BLaER1 (cell line): ENCODE measurements at regions not wholly inside any gene's neighbourhood (a gene's known extent, or its start where the extent isn't known, plus 50 kb on each side); places are given as distances from the start of the nearest gene placed in this dataset.

Experiments used
- H3K27ac ChIP-seq: shearing (Covaris generic); formaldehyde crosslinking; 2 replicates; pipeline ENCODE4 v1.8.1; 2022
- H3K27me3 ChIP-seq: shearing (Covaris generic); formaldehyde crosslinking; 2 replicates; pipeline ENCODE4 v1.8.1; 2022
- H3K36me3 ChIP-seq: shearing (Covaris generic); formaldehyde crosslinking; 2 replicates; pipeline ENCODE4 v1.8.1; 2022
- H3K4me1 ChIP-seq: shearing (Covaris generic); formaldehyde crosslinking; 2 replicates; pipeline ENCODE4 v1.8.1; 2022
- H3K4me2 ChIP-seq: shearing (Covaris generic); formaldehyde crosslinking; 2 replicates; pipeline ENCODE4 v1.8.1; 2022
- H3K4me3 ChIP-seq: shearing (Covaris generic); formaldehyde crosslinking; 2 replicates; pipeline ENCODE4 v1.8.1; 2022
- H3K9ac ChIP-seq: shearing (Covaris generic); formaldehyde crosslinking; 2 replicates; pipeline ENCODE4 v1.8.1; 2022
- H3K9me3 ChIP-seq: shearing (Covaris generic); formaldehyde crosslinking; 2 replicates; pipeline ENCODE4 v1.8.1; 2022
- H4K20me1 ChIP-seq: shearing (Covaris generic); formaldehyde crosslinking; 2 replicates; pipeline ENCODE4 v1.8.1; 2022
- Cebpa-rat ChIP-seq: shearing (Covaris generic); IDR thresholded peaks from 2 replicates; pipeline ENCODE4 v1.8.1; 2022

- Histone ChIP-seq H3K4me3 (no peak overlapping the region), H4K20me1 (no peaks in the 10 kb centered on the region), H3K27me3 (no peaks in the 10 kb centered on the region), H3K4me1 (no peaks in the 10 kb centered on the region), H3K9ac (no peak overlapping the region), H3K36me3 (no peaks in the 10 kb centered on the region), H3K4me2 (no peak overlapping the region), H3K9me3 (no peaks in the 10 kb centered on the region), H3K27ac (no peak overlapping the region)
- no peak for TF ChIP-seq Cebpa-rat
Observed at GRCh38 chr4:14864365-14865030, 137.8 kb upstream of the CPEB2 start.

- H3K4me3 ChIP-seq, result no peak overlapping the region
- H3K9ac ChIP-seq, result no peak overlapping the region
- no peak overlapping the region for H3K27ac ChIP-seq
- TF ChIP-seq Cebpa-rat, result no peak
- no peaks in the 10 kb centered on the region for H3K4me1 ChIP-seq
- H4K20me1 ChIP-seq, result no peaks in the 10 kb centered on the region
- no peaks in the 10 kb centered on the region for H3K9me3 ChIP-seq
- no peak overlapping the region for H3K4me2 ChIP-seq
- H3K27me3 ChIP-seq, result no peaks in the 10 kb centered on the region
- no peaks in the 10 kb centered on the region for H3K36me3 ChIP-seq
Observed at GRCh38 chr4:14865031-14865366, 137.3 kb upstream of the CPEB2 start.

- Histone ChIP-seq H3K4me3 (no peak overlapping the region), H3K9ac (no peak overlapping the region), H4K20me1 (no peaks in the 10 kb centered on the region), H3K36me3 (no peaks in the 10 kb centered on the region), H3K27ac (no peak overlapping the region), H3K27me3 (no peaks in the 10 kb centered on the region), H3K4me2 (no peak overlapping the region), H3K9me3 (no peaks in the 10 kb centered on the region), H3K4me1 (no peaks in the 10 kb centered on the region)
- no peak for TF ChIP-seq Cebpa-rat
Observed at GRCh38 chr4:14865804-14866203, 136.5 kb upstream of the CPEB2 start.

GRCh38 chr4:14867847-14868246, 134.4 kb upstream of the CPEB2 start:
- Histone ChIP-seq H3K4me3 (no peak overlapping the region), H3K9ac (no peak overlapping the region), H3K36me3 (no peaks in the 10 kb centered on the region), H3K27me3 (no peaks in the 10 kb centered on the region), H3K4me2 (no peak overlapping the region), H3K4me1 (no peaks in the 10 kb centered on the region), H3K27ac (no peak overlapping the region), H4K20me1 (no peaks in the 10 kb centered on the region), H3K9me3 (no peaks in the 10 kb centered on the region)
- TF ChIP-seq Cebpa-rat, result no peak

GRCh38 chr4:14868426-14869395, 133.6 kb upstream of the CPEB2 start:
- no peak for TF ChIP-seq Cebpa-rat
- H3K4me3 ChIP-seq, result no peak overlapping the region
- no peaks in the 10 kb centered on the region for H3K4me1 ChIP-seq
- H4K20me1 ChIP-seq, result no peaks in the 10 kb centered on the region
- H3K9me3 ChIP-seq, result no peaks in the 10 kb centered on the region
- no peaks in the 10 kb centered on the region for H3K36me3 ChIP-seq
- no peak overlapping the region for H3K4me2 ChIP-seq
- H3K27me3 ChIP-seq, result no peaks in the 10 kb centered on the region
- no peak overlapping the region for H3K9ac ChIP-seq
- H3K27ac ChIP-seq, result no peak overlapping the region

- Histone ChIP-seq H3K4me3 (no peak overlapping the region), H4K20me1 (no peaks in the 10 kb centered on the region), H3K27ac (no peak overlapping the region), H3K4me1 (peaks cover 2% of the 10 kb centered on the region; the same call in 1 of the 2 replicates), H3K9me3 (no peaks in the 10 kb centered on the region), H3K9ac (no peak overlapping the region), H3K4me2 (no peak overlapping the region), H3K27me3 (no peaks in the 10 kb centered on the region), H3K36me3 (no peaks in the 10 kb centered on the region)
- no peak for TF ChIP-seq Cebpa-rat
Observed at GRCh38 chr4:14871676-14872430, 130.4 kb upstream of the CPEB2 start.

GRCh38 chr4:14874990-14875389, 127.3 kb upstream of the CPEB2 start:
- Histone ChIP-seq H3K4me1 (peaks cover 12% of the 10 kb centered on the region), H3K9ac (no peak overlapping the region), H3K4me2 (no peak overlapping the region), H3K9me3 (no peaks in the 10 kb centered on the region), H3K36me3 (no peaks in the 10 kb centered on the region), H4K20me1 (no peaks in the 10 kb centered on the region), H3K27ac (no peak overlapping the region), H3K27me3 (no peaks in the 10 kb centered on the region), H3K4me3 (no peak overlapping the region)
- TF ChIP-seq Cebpa-rat, result no peak

GRCh38 chr4:14877246-14878225, 124.7 kb upstream of the CPEB2 start:
- no peaks in the 10 kb centered on the region for H4K20me1 ChIP-seq
- H3K4me2 ChIP-seq, result peak overlapping the region; percentile 24
- H3K36me3 ChIP-seq, result no peaks in the 10 kb centered on the region
- H3K9ac ChIP-seq, result no peak overlapping the region
- no peak for TF ChIP-seq Cebpa-rat
- H3K9me3 ChIP-seq, result no peaks in the 10 kb centered on the region
- no peaks in the 10 kb centered on the region for H3K27me3 ChIP-seq
- no peak overlapping the region for H3K27ac ChIP-seq
- peaks cover 12% of the 10 kb centered on the region for H3K4me1 ChIP-seq
- H3K4me3 ChIP-seq, result no peak overlapping the region

GRCh38 chr4:14878681-14879080, 123.6 kb upstream of the CPEB2 start:
- Histone ChIP-seq H3K27me3 (no peaks in the 10 kb centered on the region), H3K27ac (no peak overlapping the region), H4K20me1 (no peaks in the 10 kb centered on the region), H3K9ac (no peak overlapping the region), H3K9me3 (no peaks in the 10 kb centered on the region), H3K36me3 (no peaks in the 10 kb centered on the region), H3K4me2 (no peak overlapping the region), H3K4me1 (peaks cover 12% of the 10 kb centered on the region), H3K4me3 (no peak overlapping the region)
- no peak for TF ChIP-seq Cebpa-rat
